ENCODE measurements at regions not wholly inside any gene's neighbourhood (a gene's known extent, or its start where the extent isn't known, plus 50 kb on each side); places are given as distances from the start of the nearest gene placed in this dataset.
A peak's percentile ranks its signal among the peaks of the same experiment; 100 is the strongest.

GRCh38 chr13:61965756-61966155 is 550.1 kb upstream of the PCDH20 start (continued):
- TF ChIP-seq MAX (IDR thresholded peaks at IDR 0.05), result no peak
- TF ChIP-seq FOXA1 (IDR thresholded peaks at IDR 0.05), result no peak
- no peak for TF ChIP-seq HNF4A (conservative IDR thresholded peaks at IDR 0.05)

GRCh38 chr13:61960981-61961380 is 545.3 kb upstream of the PCDH20 start:
- no peak for TF ChIP-seq MAX (IDR thresholded peaks at IDR 0.05)
- no peak for TF ChIP-seq SP1 (IDR thresholded peaks at IDR 0.05)
- Histone ChIP-seq H3K9me3 (ENCODE audit: control insufficient read depth in 4 of 4, low read length in 3 of 4) (no peaks in the 10 kb centered on the region), H3K27ac (ENCODE audit: low read depth in 1 of 2, low read length in 2 of 2) (no peak overlapping the region), H3K9ac (ENCODE audit: low read depth in 1 of 2, low read length in 2 of 2) (no peak overlapping the region), H3K4me3 (ENCODE audit: low read depth in 1 of 3, low read length in 3 of 3) (no peak overlapping the region), H3K36me3 (ENCODE audit: control insufficient read depth in 4 of 4, insufficient read depth in 3 of 4, low read depth in 1 of 4, low read length in 3 of 4) (no peaks in the 10 kb centered on the region), H3K4me1 (ENCODE audit: control insufficient read depth in 4 of 4, insufficient read depth in 4 of 4, low read length in 3 of 4) (no peaks in the 10 kb centered on the region), H3K27me3 (ENCODE audit: control insufficient read depth in 4 of 4, insufficient read depth in 4 of 4, low read length in 3 of 4) (no peaks in the 10 kb centered on the region)
- no peak for DNase-seq (ENCODE audit: low spot score)

GRCh38 chr13:61954092-61954491 is 538.4 kb upstream of the PCDH20 start:
- Histone ChIP-seq H3K4me3 (ENCODE audit: low read depth in 1 of 3, low read length in 3 of 3) (no peak overlapping the region), H3K9me3 (ENCODE audit: control insufficient read depth in 4 of 4, low read length in 3 of 4) (no peaks in the 10 kb centered on the region), H3K27ac (ENCODE audit: low read depth in 1 of 2, low read length in 2 of 2) (no peak overlapping the region), H3K4me1 (ENCODE audit: control insufficient read depth in 4 of 4, insufficient read depth in 4 of 4, low read length in 3 of 4) (no peaks in the 10 kb centered on the region), H3K9ac (ENCODE audit: low read depth in 1 of 2, low read length in 2 of 2) (no peak overlapping the region), H3K27me3 (ENCODE audit: control insufficient read depth in 4 of 4, insufficient read depth in 4 of 4, low read length in 3 of 4) (peaks cover 0 to 1% (median 0%) of the 10 kb centered on the region in 4 donors), H3K36me3 (ENCODE audit: control insufficient read depth in 4 of 4, insufficient read depth in 3 of 4, low read depth in 1 of 4, low read length in 3 of 4) (no peaks in the 10 kb centered on the region)
- 13% methylated on average over 3 of the region's 3 CpGs for WGBS
- DNase-seq (ENCODE audit: low spot score), result no peak
- TF ChIP-seq, protein P1, sequence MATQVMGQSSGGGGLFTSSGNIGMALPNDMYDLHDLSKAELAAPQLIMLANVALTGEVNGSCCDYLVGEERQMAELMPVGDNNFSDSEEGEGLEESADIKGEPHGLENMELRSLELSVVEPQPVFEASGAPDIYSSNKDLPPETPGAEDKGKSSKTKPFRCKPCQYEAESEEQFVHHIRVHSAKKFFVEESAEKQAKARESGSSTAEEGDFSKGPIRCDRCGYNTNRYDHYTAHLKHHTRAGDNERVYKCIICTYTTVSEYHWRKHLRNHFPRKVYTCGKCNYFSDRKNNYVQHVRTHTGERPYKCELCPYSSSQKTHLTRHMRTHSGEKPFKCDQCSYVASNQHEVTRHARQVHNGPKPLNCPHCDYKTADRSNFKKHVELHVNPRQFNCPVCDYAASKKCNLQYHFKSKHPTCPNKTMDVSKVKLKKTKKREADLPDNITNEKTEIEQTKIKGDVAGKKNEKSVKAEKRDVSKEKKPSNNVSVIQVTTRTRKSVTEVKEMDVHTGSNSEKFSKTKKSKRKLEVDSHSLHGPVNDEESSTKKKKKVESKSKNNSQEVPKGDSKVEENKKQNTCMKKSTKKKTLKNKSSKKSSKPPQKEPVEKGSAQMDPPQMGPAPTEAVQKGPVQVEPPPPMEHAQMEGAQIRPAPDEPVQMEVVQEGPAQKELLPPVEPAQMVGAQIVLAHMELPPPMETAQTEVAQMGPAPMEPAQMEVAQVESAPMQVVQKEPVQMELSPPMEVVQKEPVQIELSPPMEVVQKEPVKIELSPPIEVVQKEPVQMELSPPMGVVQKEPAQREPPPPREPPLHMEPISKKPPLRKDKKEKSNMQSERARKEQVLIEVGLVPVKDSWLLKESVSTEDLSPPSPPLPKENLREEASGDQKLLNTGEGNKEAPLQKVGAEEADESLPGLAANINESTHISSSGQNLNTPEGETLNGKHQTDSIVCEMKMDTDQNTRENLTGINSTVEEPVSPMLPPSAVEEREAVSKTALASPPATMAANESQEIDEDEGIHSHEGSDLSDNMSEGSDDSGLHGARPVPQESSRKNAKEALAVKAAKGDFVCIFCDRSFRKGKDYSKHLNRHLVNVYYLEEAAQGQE (IDR thresholded peaks at IDR 0.05), result no peak
- no peak for TF ChIP-seq ZBTB33 (IDR thresholded peaks at IDR 0.05)
- TF ChIP-seq TAF1 (conservative IDR thresholded peaks at IDR 0.05), result no peak
- no peak for TF ChIP-seq MAX (IDR thresholded peaks at IDR 0.05)
- peak; percentile 12 for TF ChIP-seq CTCF (IDR thresholded peaks at IDR 0.05; ENCODE audit: low read depth, low read length, missing input control)
- no peak for TF ChIP-seq JUND (IDR thresholded peaks at IDR 0.05)
- TF ChIP-seq GABPA (IDR thresholded peaks at IDR 0.05 in 1 of 2, conservative IDR thresholded peaks at IDR 0.05 in 1 of 2), result no peak
- TF ChIP-seq EGR1 (IDR thresholded peaks at IDR 0.05; ENCODE audit: low read depth in 2 of 2), result no peak
- TF ChIP-seq RXRA (IDR thresholded peaks at IDR 0.05), result no peak
- TF ChIP-seq RAD21 (IDR thresholded peaks at IDR 0.05), result peak; percentile 68 to 71
- TF ChIP-seq NR2F2 (IDR thresholded peaks at IDR 0.05), result no peak
- TF ChIP-seq SP1 (IDR thresholded peaks at IDR 0.05), result no peak
- TF ChIP-seq, protein P2, sequence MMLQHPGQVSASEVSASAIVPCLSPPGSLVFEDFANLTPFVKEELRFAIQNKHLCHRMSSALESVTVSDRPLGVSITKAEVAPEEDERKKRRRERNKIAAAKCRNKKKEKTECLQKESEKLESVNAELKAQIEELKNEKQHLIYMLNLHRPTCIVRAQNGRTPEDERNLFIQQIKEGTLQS (IDR thresholded peaks at IDR 0.05), result no peak
- no peak for TF ChIP-seq HNF4G (IDR thresholded peaks at IDR 0.05)
- no peak for TF ChIP-seq YY1 (IDR thresholded peaks at IDR 0.05)
- no peak for TF ChIP-seq FOXA2 (IDR thresholded peaks at IDR 0.05)
- no peak for TF ChIP-seq FOXA1 (IDR thresholded peaks at IDR 0.05)

All from liver (tissue), 8 donors.